Smooth muscle cell (in vitro differentiated cells): ENCODE measurements at regions not wholly inside any gene's neighbourhood (a gene's known extent, or its start where the extent isn't known, plus 50 kb on each side); places are given as distances from the start of the nearest gene placed in this dataset.

Source experiments
- DNase-seq: peaks from one replicate; lab custom pipeline; 2025; ENCODE audit not compliant: unreplicated experiment; lab: John Stamatoyannopoulos, UW
- H2AFZ ChIP-seq: fragments of 200-600 bp; sonication (generic); 2 replicates; pipeline ENCODE4 v1.6.0; 2016; ENCODE audit warnings: antibody characterized with exemption, low read depth, mild to moderate bottlenecking
- H3F3A ChIP-seq: fragments of 200-600 bp; sonication (generic); 2 replicates; pipeline ENCODE4 v1.6.0; 2017; ENCODE audit warnings: antibody characterized with exemption, low read depth
- H3K27ac ChIP-seq: fragments of 200-600 bp; sonication (generic); 2 replicates; pipeline ENCODE4 v1.5.1; 2016; ENCODE audit warnings: low read depth, mild to moderate bottlenecking
- H3K27me3 ChIP-seq: fragments of 200-600 bp; sonication (generic); 2 replicates; pipeline ENCODE4 v1.6.1; 2016; ENCODE audit warnings: low read depth, mild to moderate bottlenecking
- H3K36me3 ChIP-seq: fragments of 200-600 bp; sonication (generic); 2 replicates; pipeline ENCODE4 v1.5.1; 2016; ENCODE audit warnings: low read depth
- H3K4me1 ChIP-seq: fragments of 200-600 bp; sonication (generic); 2 replicates; pipeline ENCODE4 v1.5.1; 2016; ENCODE audit warnings: low read depth
- H3K4me2 ChIP-seq: fragments of 200-600 bp; sonication (generic); 2 replicates; pipeline ENCODE4 v1.6.0; 2016; ENCODE audit warnings: mild to moderate bottlenecking
- H3K4me3 ChIP-seq: fragments of 200-600 bp; sonication (generic); 2 replicates; pipeline ENCODE4 v1.5.1; 2016; ENCODE audit warnings: mild to moderate bottlenecking
- H3K79me2 ChIP-seq: fragments of 200-600 bp; sonication (generic); 2 replicates; pipeline ENCODE4 v1.6.0; 2016; ENCODE audit warnings: low read depth, mild to moderate bottlenecking
- H3K9ac ChIP-seq: fragments of 200-600 bp; sonication (generic); 2 replicates; pipeline ENCODE4 v1.6.0; 2016; ENCODE audit warnings: low read depth
- H3K9me3 ChIP-seq: fragments of 200-600 bp; sonication (generic); replicated peaks from 2 replicates; pipeline ENCODE4 v1.5.1; 2016; ENCODE audit warnings: low read depth
- H4K20me1 ChIP-seq: fragments of 200-600 bp; sonication (generic); 2 replicates; pipeline ENCODE4 v1.6.0; 2016; ENCODE audit warnings: low read depth
- WGBS: methylation state at CpG from one replicate; pipeline ENCODE4 v1.1.7; 2016; ENCODE audit warnings: low lambda C conversion rate; 5-methylcytosine and 5-hydroxymethylcytosine counted together
- TF ChIP-seq, protein P1 (sequence below): fragments of 200-600 bp; sonication (generic); IDR thresholded peaks from 2 replicates; pipeline ENCODE4 v1.5.1; 2017; ENCODE audit warnings: borderline replicate concordance, mild to moderate bottlenecking, antibody characterized with exemption; ENCODE audit not compliant: insufficient read depth, poor library complexity, severe bottlenecking

DNA sequence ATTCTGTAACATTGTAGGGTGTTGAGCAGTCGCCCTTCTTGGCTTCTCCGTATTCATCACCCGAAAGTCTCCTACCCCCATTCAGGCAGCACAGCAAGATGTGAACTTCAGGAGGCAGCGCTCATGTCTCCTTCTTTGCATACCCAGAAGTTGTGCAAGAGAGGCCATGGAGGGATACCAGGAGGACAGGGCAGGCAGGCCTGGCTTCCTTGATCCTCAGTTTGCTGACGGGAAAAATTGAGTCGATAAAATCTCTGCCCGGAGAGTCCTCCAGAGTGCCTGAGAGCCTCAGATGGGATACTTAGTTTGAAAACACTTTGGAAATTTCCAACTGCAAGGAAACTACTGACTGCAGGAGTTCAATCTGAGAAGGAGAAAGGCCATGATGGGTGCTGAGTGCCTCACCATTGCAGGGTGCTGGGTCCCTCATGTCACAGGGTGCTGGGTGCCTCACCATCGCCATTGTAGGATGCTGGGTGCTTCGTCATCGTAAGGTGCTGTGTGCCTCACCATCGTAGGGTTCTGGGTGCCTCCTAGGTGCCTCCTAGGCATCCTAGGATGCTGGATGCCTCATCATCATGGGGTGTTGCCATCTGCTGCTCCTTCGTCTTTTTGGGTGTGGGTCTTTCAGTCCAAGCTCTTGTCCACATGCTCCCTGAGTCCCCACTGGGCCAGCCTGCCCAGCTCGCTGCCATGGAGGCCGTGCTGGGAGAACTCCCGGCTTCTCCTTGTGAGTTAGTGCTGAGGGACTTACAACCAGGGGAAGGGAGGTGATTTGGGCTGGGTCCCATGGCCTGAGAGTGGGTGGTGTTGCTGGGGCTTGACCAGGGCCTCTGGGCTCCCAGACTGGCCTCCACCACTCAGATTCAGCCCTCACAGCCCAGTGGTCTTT is 162.4 kb downstream of the DDX1 start:
- H3K36me3 ChIP-seq, result no peaks in the 10 kb centered on the region
- H3K9me3 ChIP-seq, result no peaks in the 10 kb centered on the region
- H3K4me2 ChIP-seq, result no peak overlapping the region
- no peak for DNase-seq
- TF ChIP-seq, protein P1, sequence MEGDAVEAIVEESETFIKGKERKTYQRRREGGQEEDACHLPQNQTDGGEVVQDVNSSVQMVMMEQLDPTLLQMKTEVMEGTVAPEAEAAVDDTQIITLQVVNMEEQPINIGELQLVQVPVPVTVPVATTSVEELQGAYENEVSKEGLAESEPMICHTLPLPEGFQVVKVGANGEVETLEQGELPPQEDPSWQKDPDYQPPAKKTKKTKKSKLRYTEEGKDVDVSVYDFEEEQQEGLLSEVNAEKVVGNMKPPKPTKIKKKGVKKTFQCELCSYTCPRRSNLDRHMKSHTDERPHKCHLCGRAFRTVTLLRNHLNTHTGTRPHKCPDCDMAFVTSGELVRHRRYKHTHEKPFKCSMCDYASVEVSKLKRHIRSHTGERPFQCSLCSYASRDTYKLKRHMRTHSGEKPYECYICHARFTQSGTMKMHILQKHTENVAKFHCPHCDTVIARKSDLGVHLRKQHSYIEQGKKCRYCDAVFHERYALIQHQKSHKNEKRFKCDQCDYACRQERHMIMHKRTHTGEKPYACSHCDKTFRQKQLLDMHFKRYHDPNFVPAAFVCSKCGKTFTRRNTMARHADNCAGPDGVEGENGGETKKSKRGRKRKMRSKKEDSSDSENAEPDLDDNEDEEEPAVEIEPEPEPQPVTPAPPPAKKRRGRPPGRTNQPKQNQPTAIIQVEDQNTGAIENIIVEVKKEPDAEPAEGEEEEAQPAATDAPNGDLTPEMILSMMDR, result no peak
- no peak overlapping the region for H2AFZ ChIP-seq
- no peaks in the 10 kb centered on the region for H3K4me1 ChIP-seq
- H3K4me3 ChIP-seq, result no peak overlapping the region
- H3K9ac ChIP-seq, result no peak overlapping the region
- no peaks in the 10 kb centered on the region for H4K20me1 ChIP-seq
- H3K27me3 ChIP-seq, result no peaks in the 10 kb centered on the region
- no peaks in the 10 kb centered on the region for H3K79me2 ChIP-seq
- 85% methylated on average over 15 of the region's 15 CpGs for WGBS
- no peaks in the 10 kb centered on the region for H3F3A ChIP-seq
- no peak overlapping the region for H3K27ac ChIP-seq

DNA sequence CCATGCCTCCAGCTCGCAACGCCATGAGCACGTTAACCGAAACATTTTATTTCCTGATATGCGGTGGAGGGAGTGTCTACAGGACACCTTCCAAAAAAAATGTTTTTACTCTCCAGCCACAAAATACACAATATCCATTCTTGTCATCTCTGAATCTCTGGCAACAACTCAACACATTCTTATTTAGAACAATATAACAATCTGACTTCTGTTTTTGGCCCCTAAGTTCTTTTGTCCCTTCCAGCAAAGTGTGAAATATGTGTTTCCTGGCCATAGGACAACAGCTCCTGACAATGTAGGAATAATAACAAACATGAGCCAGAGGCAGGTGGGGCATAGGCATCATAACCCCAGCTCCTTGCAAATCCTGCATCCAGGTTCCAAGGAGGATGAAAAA is 163.0 kb downstream of the DDX1 start:
- Histone ChIP-seq H3K36me3 (no peaks in the 10 kb centered on the region), H4K20me1 (no peaks in the 10 kb centered on the region), H3K79me2 (no peaks in the 10 kb centered on the region)

DNA sequence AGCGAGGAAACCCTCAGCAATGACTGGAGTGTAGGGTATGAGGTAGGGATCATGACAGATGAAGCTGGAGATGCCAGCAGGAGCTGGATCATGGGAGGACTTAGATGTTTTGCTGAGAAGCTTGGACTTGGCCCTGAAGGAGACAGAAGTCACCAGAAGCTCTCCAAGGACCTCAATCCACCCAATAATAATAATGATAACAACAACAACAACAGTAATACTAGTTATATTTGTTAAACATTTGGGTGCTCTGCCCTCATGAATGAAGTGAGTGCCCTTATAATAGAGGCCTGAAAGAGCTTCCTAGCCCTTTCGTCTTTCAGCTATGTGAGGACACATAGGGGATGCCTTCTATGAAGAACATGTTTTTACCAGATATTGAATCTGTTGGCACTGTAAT is 163.9 kb downstream of the DDX1 start:
- no peaks in the 10 kb centered on the region for H3K27me3 ChIP-seq
- no peak for DNase-seq
- H3K79me2 ChIP-seq, result no peaks in the 10 kb centered on the region
- 98% methylated on average over 2 of the region's 2 CpGs for WGBS
- H3K4me3 ChIP-seq, result no peak overlapping the region
- no peaks in the 10 kb centered on the region for H3K36me3 ChIP-seq
- H3F3A ChIP-seq, result no peaks in the 10 kb centered on the region
- H4K20me1 ChIP-seq, result no peaks in the 10 kb centered on the region
- H3K9ac ChIP-seq, result no peak overlapping the region
- no peaks in the 10 kb centered on the region for H3K4me1 ChIP-seq
- no peaks in the 10 kb centered on the region for H3K9me3 ChIP-seq
- TF ChIP-seq, protein P1, result no peak
- H3K4me2 ChIP-seq, result no peak overlapping the region
- H3K27ac ChIP-seq, result no peak overlapping the region
- H2AFZ ChIP-seq, result no peak overlapping the region

More for the DNA sequence above, 163.0 kb downstream of the DDX1 start:
- Histone ChIP-seq H3K27ac (no peak overlapping the region), H3K27me3 (no peaks in the 10 kb centered on the region), H3K9ac (no peak overlapping the region), H3K9me3 (no peaks in the 10 kb centered on the region), H3K4me1 (no peaks in the 10 kb centered on the region), H3F3A (no peaks in the 10 kb centered on the region), H3K4me2 (no peak overlapping the region), H2AFZ (no peak overlapping the region), H3K4me3 (no peak overlapping the region)
- TF ChIP-seq, protein P1, result no peak
- 100% methylated on average over 5 of the region's 5 CpGs for WGBS
- DNase-seq, result no peak
